K562 (cell line): ENCODE measurements at regions not wholly inside any gene's neighbourhood (a gene's known extent, or its start where the extent isn't known, plus 50 kb on each side); places are given as distances from the start of the nearest gene placed in this dataset.

Experiments used
- ATAC-seq: fragments of 200-7000 bp; cut with Tn5 transposase; 3 replicates; pipeline ENCODE4 v1.9.1; 2020; ENCODE audit warnings: moderate library complexity
- BruUV-seq: library from RNA; stranded (reverse); fragments of 400-500 nt; replicated peaks from 2 replicates; lab custom pipeline; 2021; lab: Mats Ljungman, UMichigan
- CTCF ChIA-PET: fragments of 300-600 bp; formaldehyde crosslinking; extraction: SDS; loops from one replicate; lab custom pipeline; 2021; ENCODE audit warnings: low intra/inter-chr PET ratio; lab: Yijun Ruan, JAX
- POLR2A ChIA-PET: fragments of 300-600, 350-650 bp; sonication (Branson Sonifier 250); formaldehyde crosslinking; extraction: SDS; loops from one replicate; lab custom pipeline; 2021; ENCODE audit warnings: antibody characterized with exemption, inconsistent platforms; lab: Yijun Ruan, JAX
- DNase-seq, 4 experiments: peaks; one replicate each; pipeline versions ENCODE4 v3.0.0 to v3.0.0-alpha.2; 2011 to 2018; ENCODE audit warnings: low spot score in 3 of 4, mixed read lengths in 3 of 4; ENCODE audit errors: extremely low read depth in 1 of 4
- FAIRE-seq: peaks from 2 replicates; lab custom pipeline; 2011; peaks lifted over from hg19 to GRCh38; lab: Jason Lieb, UNC
- H2AFZ ChIP-seq: 2 replicates; pipeline ENCODE4 v1.6.0; 2011; ENCODE audit warnings: low read depth, low read length, control low read depth, inconsistent platforms
- H3K27ac ChIP-seq: fragments of 200-600 bp; 3 replicates; pipeline ENCODE4 v1.8.0; 2011; ENCODE audit warnings: low read depth, mild to moderate bottlenecking, control low read depth, inconsistent platforms, low read length, moderate library complexity, mixed read lengths; ENCODE audit errors: extremely low read depth
- H3K27me3 ChIP-seq, 2 experiments: fragments of 300-600 bp in 1 of 2; 2 replicates in 1 of 2; 3 replicates in 1 of 2; pipeline versions ENCODE4 v1.6.0 to v1.8.0; 2011; ENCODE audit warnings: inconsistent platforms in 2 of 2, low read length in 2 of 2, mild to moderate bottlenecking in 1 of 2, mixed read lengths in 1 of 2, moderate library complexity in 1 of 2; ENCODE audit not compliant: control insufficient read depth in 2 of 2, insufficient read depth in 2 of 2
- H3K36me3 ChIP-seq: fragments of 300-600 bp; 3 replicates; pipeline ENCODE4 v1.8.0; 2011; ENCODE audit warnings: mild to moderate bottlenecking, low read length, inconsistent platforms; ENCODE audit not compliant: control insufficient read depth, insufficient read depth
- H3K4me1 ChIP-seq, 2 experiments: fragments of 200-600 bp in 1 of 2; replicated peaks in 1 of 2; 2 replicates in 1 of 2; 3 replicates in 1 of 2; pipeline versions ENCODE4 v1.5.1 to v1.8.0; 2011; ENCODE audit warnings: inconsistent platforms in 2 of 2, low read length in 2 of 2, mild to moderate bottlenecking in 1 of 2, mixed read lengths in 1 of 2, moderate library complexity in 1 of 2; ENCODE audit not compliant: control insufficient read depth in 2 of 2, insufficient read depth in 2 of 2
- H3K4me2 ChIP-seq: 2 replicates; pipeline ENCODE4 v1.6.1; 2011; ENCODE audit warnings: low read length, control low read depth, inconsistent platforms, mixed read lengths; ENCODE audit not compliant: insufficient read depth
- H3K4me3 ChIP-seq: fragments of 200-600 bp; sonication (generic), shearing (Covaris generic); 2 replicates; pipeline ENCODE4 v1.5.1; 2016; ENCODE audit warnings: control low read depth, inconsistent platforms
- H3K79me2 ChIP-seq: fragments of 200-600 bp; 3 replicates; pipeline ENCODE4 v1.8.0; 2011; ENCODE audit warnings: low read length, inconsistent platforms; ENCODE audit not compliant: control insufficient read depth, insufficient read depth
- H3K9ac ChIP-seq, 2 experiments: 2 replicates each; pipeline versions ENCODE4 v1.6.0 to v1.6.1; 2011; ENCODE audit warnings: low read depth in 2 of 2, low read length in 2 of 2, control low read depth in 1 of 2, inconsistent platforms in 1 of 2, mild to moderate bottlenecking in 1 of 2, mixed read lengths in 1 of 2; ENCODE audit not compliant: insufficient read depth in 1 of 2
- H3K9me1 ChIP-seq: one replicate; pipeline ENCODE4 v1.6.0; 2011; ENCODE audit warnings: inconsistent platforms, mild to moderate bottlenecking, low read length, moderate library complexity; ENCODE audit not compliant: control insufficient read depth, insufficient read depth
- H3K9me3 ChIP-seq: replicated peaks from 2 replicates; pipeline ENCODE4 v1.5.1; 2011; ENCODE audit warnings: low read depth, low read length, inconsistent platforms; ENCODE audit not compliant: control insufficient read depth, insufficient read depth
- H4K20me1 ChIP-seq: replicated peaks from 2 replicates; pipeline ENCODE4 v1.6.1; 2011; ENCODE audit warnings: low read length, inconsistent platforms, mixed read lengths; ENCODE audit not compliant: control insufficient read depth, insufficient read depth
- ARID2 ChIP-seq: fragments of 450-650 bp; IDR thresholded peaks from 2 replicates; pipeline ENCODE4 v1.6.1; 2017; ENCODE audit warnings: antibody characterized with exemption, mild to moderate bottlenecking
- CBFB ChIP-seq: sonication (generic); formaldehyde crosslinking; IDR thresholded peaks from 2 replicates; pipeline ENCODE4 v1.4.0; 2020; ENCODE audit warnings: mild to moderate bottlenecking, missing genetic modification reagents
- CLOCK ChIP-seq: fragments of 250-450 bp; sonication (Bioruptor Pico); IDR thresholded peaks from 2 replicates; pipeline ENCODE4 v1.4.0; 2020; ENCODE audit warnings: mild to moderate bottlenecking, moderate library complexity, borderline replicate concordance
- EHMT2 ChIP-seq: fragments of 450-650 bp; IDR thresholded peaks from 2 replicates; pipeline ENCODE4 v1.6.1; 2018; ENCODE audit warnings: antibody characterized with exemption
- JUND ChIP-seq, 2 experiments: IDR thresholded peaks; 2 replicates in 1 of 2; 3 replicates in 1 of 2; pipeline ENCODE4 v1.6.1; 2011; ENCODE audit warnings: borderline replicate concordance in 2 of 2, low read depth in 2 of 2, low read length in 2 of 2, improper control_type of control experiment in 1 of 2, missing biosample characterization in 1 of 2, missing genetic modification characterization in 1 of 2, missing genetic modification reagents in 1 of 2
- L3MBTL2 ChIP-seq: fragments of 450-650 bp; IDR thresholded peaks from 2 replicates; pipeline ENCODE4 v1.6.1; 2016; ENCODE audit warnings: mild to moderate bottlenecking, moderate library complexity
- OTX1 ChIP-seq: fragments of 450-650 bp; formaldehyde crosslinking; IDR thresholded peaks from 2 replicates; pipeline ENCODE4 v1.4.0; 2022; ENCODE audit warnings: mild to moderate bottlenecking
- RFX5 ChIP-seq: IDR thresholded peaks from 2 replicates; pipeline ENCODE4 v1.6.1; 2011; ENCODE audit warnings: low read depth, mild to moderate bottlenecking, improper control_type of control experiment, low read length
- ZNF583 ChIP-seq: fragments of 250-450 bp; sonication (Bioruptor Pico); IDR thresholded peaks from 2 replicates; pipeline ENCODE4 v1.4.0; 2020
- ZNF696 ChIP-seq: fragments of 250-450 bp; sonication (Bioruptor Pico); conservative IDR thresholded peaks from 2 replicates; pipeline ENCODE4 v1.4.0; 2020; ENCODE audit warnings: mild to moderate bottlenecking, moderate library complexity
- WGBS: fragments of 100-300 bp; shearing (Covaris generic); methylation state at CpG from one replicate; pipeline ENCODE4 v1.1.6; 2016; ENCODE audit warnings: low coverage, mixed read lengths; ENCODE audit not compliant: insufficient coverage; ENCODE audit errors: missing lambda C conversion rate; 5-methylcytosine and 5-hydroxymethylcytosine counted together
- in situ Hi-C: fragments of 300-500 bp; cut with MboI; formaldehyde crosslinking; loops from 4 replicates; pipeline ENCODE4 v1.15.0; 2018; ENCODE audit warnings: inconsistent platforms, mixed read lengths
- intact Hi-C: fragments of 100-400 bp; cut with micrococcal nuclease; formaldehyde crosslinking; loops from 2 replicates; pipeline ENCODE4 v1.14.2; 2022

- no peaks in the 10 kb centered on the region for H4K20me1 ChIP-seq
- H3K9ac ChIP-seq: no peak overlapping the region
- no peak overlapping the region for H3K27ac ChIP-seq
- peaks cover 0 to 5% of the 10 kb centered on the region in 2 experiments; a peak in 2 of 5 replicates for H3K27me3 ChIP-seq
- POLR2A ChIA-PET: interaction anchor here (1.6 kb wide), 1 partner anchor 12 kb away, joined by 4 read pairs; no protein-coding TSS in a partner anchor
- H3K79me2 ChIP-seq: no peaks in the 10 kb centered on the region
- intact Hi-C loops (no loop called here), in situ Hi-C loops (no loop called here)
- no peaks in the 10 kb centered on the region for H3K36me3 ChIP-seq
- no peaks in the 10 kb centered on the region; a peak in 1 of 5 replicates for H3K4me1 ChIP-seq
- H3K9me1 ChIP-seq: no peaks in the 10 kb centered on the region
- no peak for FAIRE-seq
- no TSS peak for BruUV-seq
- TF ChIP-seq RFX5 (no peak), EHMT2 (no peak), JUND (IDR thresholded peaks at IDR 0.05; ENCODE audit: borderline replicate concordance, low read depth, low read length) (no peak), JUND (tag; IDR thresholded peaks at IDR 0.05; ENCODE audit: borderline replicate concordance, low read depth, low read length) (no peak), ZNF583 (no peak), L3MBTL2 (no peak), OTX1 (CRISPR knock-in tag) (no peak), CBFB (CRISPR knock-in tag) (no peak), CLOCK (CRISPR knock-in tag) (no peak), ZNF696 (no peak), ARID2 (no peak)
- no peak overlapping the region for H3K4me2 ChIP-seq
- CTCF ChIA-PET: no interaction called here
- no peaks in the 10 kb centered on the region for H3K9me3 ChIP-seq
- no peak overlapping the region for H3K4me3 ChIP-seq
- no peak overlapping the region for H2AFZ ChIP-seq
- no peak for DNase-seq
- no peak for ATAC-seq
- 0% methylated on average over 2 of the region's 2 CpGs for WGBS
Measured at GRCh38 chr15:85318732-85319076, 61.7 kb upstream of the AKAP13 start.
